GM19455 (cell line): ENCODE measurements at regions not wholly inside any gene's neighbourhood (a gene's known extent, or its start where the extent isn't known, plus 50 kb on each side); places are given as distances from the start of the nearest gene placed in this dataset.
"Not testable (repeated sequence)": the region's sequence is repeated elsewhere in the genome, so short reads cannot be mapped to it uniquely, and the experiment has no call there.

Source experiments
- ATAC-seq: cut with Tn5 transposase; IDR thresholded peaks from one replicate; pipeline ENCODE4 v1.9.1; 2021; ENCODE audit not compliant: unreplicated experiment

GRCh38 chr7:67358738-67359137 lies 362.1 kb downstream of the TYW1 start:
- ATAC-seq = not testable (repeated sequence)

GRCh38 chr7:67359900-67360299 lies 363.3 kb downstream of the TYW1 start:
- no peak for ATAC-seq

DNA sequence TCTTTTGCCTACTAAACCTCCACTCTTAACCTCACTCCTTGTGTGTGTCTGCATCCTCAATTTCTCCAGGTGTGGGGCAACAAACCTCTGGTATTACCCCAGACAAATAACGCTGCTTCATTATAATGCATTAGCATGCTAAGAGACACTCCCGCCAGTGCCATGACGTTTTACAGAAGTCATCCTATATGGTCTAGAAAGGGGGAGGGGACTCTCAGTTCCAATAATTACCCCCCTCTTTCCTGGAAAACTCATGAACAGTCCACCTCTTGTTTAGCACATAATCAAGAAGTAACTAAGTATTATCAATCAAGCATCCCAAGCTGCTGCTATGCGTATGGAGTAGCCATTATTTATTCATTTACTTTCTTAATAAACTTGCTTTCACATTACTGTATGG lies 364.5 kb downstream of the TYW1 start:
- ATAC-seq = no peak

DNA sequence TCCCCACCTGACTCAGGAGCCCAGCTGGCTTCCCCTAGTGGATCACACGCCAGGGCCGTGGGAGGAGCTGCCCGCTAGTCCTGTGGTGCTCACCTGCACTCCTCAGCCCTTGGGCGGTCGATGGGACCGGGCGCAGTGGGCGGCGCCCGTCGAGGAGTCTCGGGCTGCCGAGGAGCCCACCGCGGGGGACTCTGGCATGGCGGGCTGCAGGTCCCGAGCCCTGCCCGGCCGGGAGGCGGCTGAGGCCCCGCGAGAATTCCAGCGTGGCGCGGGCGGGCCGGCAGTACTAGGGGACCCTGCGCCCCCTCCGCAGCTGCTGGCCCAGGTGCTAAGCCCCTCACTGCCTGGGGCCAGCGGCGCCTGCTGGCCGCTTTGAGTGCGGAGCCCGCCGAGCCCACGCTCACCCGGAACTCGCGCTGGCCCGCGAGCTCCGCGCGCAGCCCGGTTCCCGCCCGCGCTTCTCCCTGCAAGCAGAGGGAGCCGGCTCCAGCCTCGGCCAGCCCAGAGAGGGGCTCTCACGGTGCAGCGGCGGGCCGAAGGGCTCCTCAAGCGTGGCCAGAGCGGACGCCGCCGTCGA lies 367.9 kb downstream of the TYW1 start:
- no peak for ATAC-seq

DNA sequence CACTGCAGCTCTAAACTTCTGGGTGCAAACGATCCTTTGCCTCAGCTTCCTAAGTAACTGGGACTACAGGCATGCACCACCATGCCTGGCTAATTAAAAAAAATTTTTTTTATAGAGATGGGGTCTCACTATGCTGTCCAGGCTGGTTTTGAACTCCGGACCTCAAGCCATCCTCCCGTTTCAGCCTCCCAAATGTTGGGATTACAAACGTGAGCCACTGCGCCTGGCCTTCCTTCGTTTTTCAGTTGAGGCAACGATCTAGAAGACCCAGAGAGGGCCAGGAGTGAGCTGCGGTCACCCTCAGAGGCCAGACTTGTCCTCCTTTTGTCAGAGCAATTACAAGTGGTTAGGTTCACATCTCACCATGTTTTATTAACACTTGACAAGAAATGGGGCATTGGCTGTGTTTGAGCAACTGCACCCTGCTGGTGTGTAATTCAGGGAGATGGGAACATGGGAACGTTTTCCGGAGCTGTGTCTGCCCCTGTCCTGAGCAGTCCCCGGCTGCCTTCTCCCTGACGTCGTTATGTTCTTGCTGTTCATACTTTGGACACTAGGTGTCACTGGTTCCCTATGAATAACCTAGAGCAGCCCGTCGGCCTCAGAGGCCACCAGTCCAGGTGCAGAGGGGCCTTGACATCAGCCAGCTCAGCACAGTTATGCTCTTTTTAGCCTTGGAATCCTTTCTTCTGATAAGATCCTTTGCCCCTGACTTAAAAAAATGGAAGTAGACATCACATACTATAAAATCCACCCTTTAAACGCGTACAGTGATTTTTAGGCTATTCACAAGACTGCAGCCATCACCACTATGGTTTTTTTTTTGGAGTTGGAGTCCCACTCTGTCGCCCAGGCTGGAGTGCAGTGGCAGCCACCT lies 375.0 kb downstream of the TYW1 start:
- peak; percentile 88 for ATAC-seq

DNA sequence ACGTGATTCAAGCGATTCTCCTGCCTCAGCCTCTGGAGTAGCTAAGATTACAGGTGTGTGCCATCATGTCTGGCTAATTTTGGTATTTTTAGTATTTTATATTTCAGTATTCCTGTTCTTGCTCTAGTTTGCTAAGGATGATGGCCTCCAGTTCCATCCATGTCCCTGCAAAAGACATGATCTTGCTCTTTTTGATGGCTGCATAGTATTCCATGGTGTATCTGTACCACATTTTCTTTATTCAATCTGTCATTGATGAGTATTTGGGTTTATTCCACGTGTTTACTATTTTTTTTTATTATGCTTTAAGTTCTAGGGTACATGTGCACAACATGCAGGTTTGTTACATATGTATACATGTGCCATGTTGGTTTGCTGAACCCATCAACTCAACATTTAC lies 376.8 kb downstream of the TYW1 start:
- not testable (repeated sequence) for ATAC-seq

DNA sequence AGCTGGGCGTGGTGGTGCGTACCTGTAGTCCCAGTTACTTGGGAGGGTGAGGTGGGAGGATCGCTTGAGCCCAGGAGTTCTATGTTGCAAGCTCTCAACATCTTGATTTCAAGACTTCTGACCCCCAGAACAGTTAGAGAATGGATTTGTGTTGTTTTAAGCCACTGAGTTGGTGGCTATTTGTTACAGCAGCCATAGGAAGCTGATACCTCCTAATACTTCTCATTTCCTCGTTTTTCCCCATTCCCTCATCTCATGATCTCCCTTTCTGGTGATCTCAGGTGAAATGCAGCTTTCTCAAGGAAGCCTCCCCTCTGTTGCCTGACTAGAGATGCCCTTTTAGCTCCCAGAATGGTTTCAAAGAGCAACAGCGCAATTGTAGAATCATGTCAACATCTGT lies 378.8 kb downstream of the TYW1 start:
- ATAC-seq = no peak

GRCh38 chr7:67377939-67378862 lies 381.6 kb downstream of the TYW1 start:
- peak; percentile 91 for ATAC-seq

DNA sequence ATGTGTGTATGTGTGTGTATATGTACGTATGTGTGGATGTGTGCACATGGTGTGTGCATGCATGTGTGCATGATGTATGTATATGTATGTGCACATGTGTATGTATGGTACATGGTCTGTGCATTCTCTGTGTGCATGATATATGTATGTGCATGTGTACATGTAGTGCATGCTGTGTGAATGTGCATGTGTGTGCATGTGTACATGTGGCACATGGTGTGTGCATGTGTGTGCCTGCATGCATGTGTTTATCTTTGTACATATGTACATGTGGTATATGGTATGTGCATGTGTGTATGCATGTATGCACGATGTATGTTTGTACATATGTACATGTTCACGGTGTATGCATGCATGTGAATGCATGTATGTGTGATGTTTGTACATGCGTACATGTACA lies 383.7 kb downstream of the TYW1 start:
- no peak for ATAC-seq

DNA sequence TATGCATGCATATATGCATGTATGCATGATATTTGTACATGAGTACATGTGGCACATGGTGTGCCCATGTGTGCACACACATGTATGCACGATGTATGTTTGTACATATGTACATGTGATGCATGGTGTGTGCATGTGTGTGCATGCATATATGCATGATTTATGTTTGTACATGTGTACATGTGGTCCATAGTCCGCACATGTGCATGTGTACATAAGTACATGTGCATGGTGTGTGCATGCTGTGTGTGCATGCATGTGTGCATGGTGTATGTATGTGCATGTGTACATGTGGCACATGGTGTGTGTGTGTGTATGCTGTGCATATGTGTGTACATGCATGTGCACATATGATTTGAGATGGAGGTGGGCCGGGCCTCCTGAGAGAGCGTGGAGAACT lies 384.2 kb downstream of the TYW1 start:
- ATAC-seq = no peak

DNA sequence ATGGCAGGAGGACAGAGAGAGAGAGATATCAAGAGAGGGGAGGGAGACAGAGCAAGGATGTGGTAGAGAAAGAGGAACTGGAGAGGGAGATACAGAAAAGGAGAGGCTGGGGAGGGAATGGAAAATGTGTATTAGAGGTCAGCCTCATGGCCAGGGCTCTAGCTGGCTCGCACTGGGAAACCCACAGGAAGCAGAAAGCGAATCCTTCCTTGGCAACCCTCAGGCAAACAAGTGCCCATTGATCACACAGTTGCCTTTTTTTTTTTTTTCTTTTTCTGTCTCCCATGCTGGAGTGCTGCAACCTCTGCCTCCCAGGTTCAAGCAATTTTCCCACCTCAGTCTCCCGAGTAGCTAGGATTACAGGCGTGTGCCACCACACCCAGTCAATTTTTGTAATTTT lies 391.2 kb downstream of the TYW1 start:
- ATAC-seq = no peak

DNA sequence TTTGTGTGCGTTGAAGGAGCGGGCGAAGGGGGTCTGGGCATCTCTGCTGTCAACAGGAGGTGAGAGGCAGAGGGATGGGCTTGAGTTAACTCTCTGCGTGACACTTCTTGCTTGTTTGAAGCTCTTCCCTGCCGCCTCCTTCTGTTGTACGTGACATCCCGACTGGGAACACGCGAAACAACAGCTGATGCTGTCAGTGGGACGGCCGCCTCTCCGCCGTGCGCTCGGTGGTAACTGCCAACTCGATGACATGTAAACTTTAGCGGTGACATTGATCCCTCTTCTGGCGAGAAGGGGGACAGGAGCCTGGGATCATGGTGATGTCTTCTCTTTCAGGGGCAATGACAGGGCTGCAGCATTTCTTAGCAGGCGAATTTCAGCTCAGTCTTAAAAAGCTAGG lies 394.5 kb downstream of the TYW1 start:
- ATAC-seq = no peak

- no peak for ATAC-seq
Measured at GRCh38 chr7:67392596-67393438, 396.2 kb downstream of the TYW1 start.

DNA sequence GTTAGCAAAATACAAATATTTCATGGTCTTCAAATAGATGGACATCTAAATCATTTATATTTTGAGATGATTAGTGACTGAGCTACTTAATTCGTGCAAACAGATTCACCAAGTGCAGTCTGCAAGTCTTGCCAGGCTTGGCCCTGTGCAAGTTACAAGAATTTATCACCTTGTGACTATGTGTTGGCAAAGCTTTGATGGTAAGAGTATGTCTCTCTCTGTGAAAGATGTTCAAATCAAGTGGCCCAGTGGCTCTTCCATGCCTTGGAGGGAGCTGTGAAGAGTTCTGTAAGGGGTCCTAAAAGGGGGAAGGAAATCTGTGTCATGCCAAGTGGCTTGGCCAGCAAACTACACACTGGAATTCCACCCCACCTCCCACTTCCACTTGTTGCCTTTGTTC lies 397.3 kb downstream of the TYW1 start:
- ATAC-seq = no peak

- ATAC-seq = no peak
Measured at GRCh38 chr7:67398916-67399315, 402.3 kb downstream of the TYW1 start.

DNA sequence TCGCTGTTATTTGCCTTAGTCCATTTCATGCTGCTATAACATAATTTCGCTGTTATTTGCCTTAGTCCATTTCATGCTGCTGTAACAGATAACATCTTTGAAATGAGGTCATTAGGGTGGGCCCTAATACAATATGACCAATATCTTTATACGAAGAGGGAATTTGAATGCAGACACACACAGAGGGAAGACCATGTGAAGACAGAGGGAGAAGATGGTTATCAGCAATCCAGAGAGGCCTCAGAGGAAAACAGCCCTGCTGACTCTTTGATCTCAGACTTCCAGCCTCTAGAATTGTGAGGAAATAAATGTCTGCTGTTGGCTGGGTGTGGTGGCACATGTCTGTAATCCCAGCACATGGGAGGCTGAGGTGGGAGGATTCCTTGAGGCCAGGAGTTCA lies 404.9 kb downstream of the TYW1 start:
- no peak for ATAC-seq

DNA sequence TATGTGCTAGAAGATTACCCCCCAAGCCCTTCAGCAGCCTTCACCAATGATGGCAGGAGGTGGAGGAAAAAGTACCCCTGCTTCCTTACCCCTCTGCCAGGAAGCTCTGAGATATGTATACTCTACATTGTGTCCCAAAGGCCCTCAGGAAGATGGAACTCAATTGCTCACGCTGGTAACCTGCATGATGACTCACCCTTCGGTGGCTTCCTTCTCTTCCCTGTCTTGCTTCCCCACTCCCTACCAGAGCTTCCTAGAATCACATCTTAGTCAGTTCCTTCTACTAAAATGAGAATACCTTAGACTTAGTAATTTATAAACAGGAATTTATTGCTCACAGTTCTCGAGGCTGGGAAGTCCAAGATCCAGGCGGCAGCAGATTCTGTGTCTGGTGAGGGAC lies 405.6 kb downstream of the TYW1 start:
- no peak for ATAC-seq

- no peak for ATAC-seq
Measured at GRCh38 chr7:67406976-67407375, 410.3 kb downstream of the TYW1 start.

DNA sequence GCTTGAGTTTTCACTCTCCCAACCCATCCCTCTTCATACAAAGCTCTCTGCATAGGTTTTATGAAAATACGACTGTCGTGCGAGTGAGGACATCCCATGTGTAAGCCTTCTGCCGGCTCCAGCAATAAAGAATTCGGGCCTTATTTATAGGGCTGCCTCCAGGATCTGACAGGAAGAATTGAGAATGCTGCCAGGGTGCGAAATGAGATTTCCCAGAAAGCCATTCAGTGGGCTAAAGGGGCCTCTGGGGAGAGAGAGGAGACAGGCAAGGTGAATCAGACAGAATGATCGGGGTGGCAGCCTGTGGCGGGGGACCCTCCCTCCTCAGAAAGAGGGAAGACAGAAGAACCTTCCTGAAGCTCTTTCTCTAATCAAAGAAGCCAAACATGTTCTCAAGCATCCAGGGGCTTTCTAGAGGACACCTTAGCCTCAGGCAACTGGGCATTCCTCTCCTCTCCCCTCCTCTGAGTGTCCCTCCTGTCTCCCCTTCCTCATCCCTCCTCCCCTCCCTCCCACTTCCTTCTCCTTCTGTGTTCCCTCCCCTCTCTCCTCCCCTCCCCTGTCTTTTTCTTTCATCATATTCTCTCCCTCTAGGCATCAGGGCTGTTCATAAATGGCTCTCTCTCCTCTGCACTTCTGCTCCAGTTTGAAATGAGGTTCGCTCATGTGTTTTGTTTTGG lies 410.9 kb downstream of the TYW1 start:
- no peak for ATAC-seq

GRCh38 chr7:67408109-67408508 lies 411.5 kb downstream of the TYW1 start:
- ATAC-seq = no peak
